Inferior parietal cortex (tissue), 1 donor: ENCODE measurements at regions not wholly inside any gene's neighbourhood (a gene's known extent, or its start where the extent isn't known, plus 50 kb on each side); places are given as distances from the start of the nearest gene placed in this dataset.
"Not testable (repeated sequence)": the region's sequence is repeated elsewhere in the genome, so short reads cannot be mapped to it uniquely, and the experiment has no call there.

ENCODE experiments used
- DNase-seq: peaks from one replicate; pipeline ENCODE4 v3.0.0-alpha.2; 2016; ENCODE audit errors: extremely low spot score

DNA sequence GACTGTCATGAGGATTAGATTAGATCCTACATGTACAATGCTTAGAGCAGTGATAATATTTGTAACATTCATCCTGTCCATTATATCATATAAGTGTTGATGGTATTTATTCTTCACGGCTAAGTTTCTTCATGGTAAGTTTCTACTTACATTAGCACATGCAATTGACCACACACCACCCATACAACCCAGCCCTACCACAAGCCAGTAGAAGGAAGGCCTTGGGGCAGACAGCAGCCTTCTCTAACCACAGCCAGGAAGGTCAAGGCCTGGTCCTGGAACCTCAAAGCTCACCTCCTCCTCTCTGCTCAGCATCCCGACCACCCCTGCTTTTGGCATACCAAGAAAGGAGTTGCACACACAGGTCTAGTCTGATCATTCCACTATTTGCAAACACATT, 245.2 kb upstream of the SDK2 start:
- no peak for DNase-seq

DNA sequence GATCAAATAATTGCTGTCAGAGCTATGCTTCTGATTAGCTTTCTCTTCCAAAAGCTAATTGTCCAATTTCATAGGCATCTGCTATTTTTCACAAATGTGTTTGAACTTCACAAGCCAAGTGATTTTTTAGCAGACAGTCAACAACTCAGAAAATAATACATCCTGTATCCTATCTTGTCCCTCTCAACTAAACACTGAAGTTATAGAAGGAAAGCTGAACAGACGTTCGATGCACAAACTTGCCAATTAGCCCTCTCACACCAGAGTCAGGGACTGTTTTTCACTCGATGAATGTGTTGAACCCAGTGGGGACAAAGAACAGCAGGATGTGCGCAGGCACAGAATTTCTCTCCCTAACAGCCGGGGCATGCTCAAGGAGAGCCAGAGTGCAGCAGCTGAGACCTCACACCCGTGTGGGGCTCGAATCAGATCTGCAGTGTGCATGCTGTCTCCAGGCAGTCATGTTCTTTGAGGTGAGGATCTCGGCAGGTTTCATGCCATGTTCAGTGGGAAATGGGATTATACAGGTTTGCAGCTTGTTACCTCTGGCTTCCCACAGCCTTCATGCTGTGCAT, 246.7 kb upstream of the SDK2 start:
- DNase-seq: no peak

- DNase-seq: no peak
These were observed 250.9 kb upstream of the SDK2 start for GRCh38 chr17:73895157-73895556.

DNA sequence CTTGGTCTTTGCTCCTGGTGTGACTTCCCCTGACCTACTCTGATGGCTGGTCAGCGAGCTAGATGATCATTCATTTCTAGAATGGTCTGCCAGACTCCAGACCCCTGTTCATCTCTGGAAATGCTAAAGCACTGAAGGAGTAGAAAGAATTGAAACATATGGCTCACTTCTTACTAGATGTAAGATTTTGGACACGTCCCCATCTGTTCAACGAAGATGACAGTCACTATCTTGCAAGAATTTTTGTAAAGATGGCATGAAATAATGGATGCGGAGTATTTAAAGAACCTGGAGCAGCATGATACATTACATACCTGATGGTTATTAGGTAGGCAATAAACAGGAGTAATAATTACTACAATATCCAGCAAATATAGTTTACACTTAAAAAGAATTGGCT, 252.7 kb upstream of the SDK2 start:
- no peak for DNase-seq

GRCh38 chr17:73899839-73900238, 255.6 kb upstream of the SDK2 start:
- no peak for DNase-seq

GRCh38 chr17:73900516-73900915, 256.3 kb upstream of the SDK2 start:
- no peak for DNase-seq

GRCh38 chr17:73901249-73901648, 257.0 kb upstream of the SDK2 start:
- no peak for DNase-seq

- no peak for DNase-seq
These were observed 257.6 kb upstream of the SDK2 start for GRCh38 chr17:73901661-73902415.

DNA sequence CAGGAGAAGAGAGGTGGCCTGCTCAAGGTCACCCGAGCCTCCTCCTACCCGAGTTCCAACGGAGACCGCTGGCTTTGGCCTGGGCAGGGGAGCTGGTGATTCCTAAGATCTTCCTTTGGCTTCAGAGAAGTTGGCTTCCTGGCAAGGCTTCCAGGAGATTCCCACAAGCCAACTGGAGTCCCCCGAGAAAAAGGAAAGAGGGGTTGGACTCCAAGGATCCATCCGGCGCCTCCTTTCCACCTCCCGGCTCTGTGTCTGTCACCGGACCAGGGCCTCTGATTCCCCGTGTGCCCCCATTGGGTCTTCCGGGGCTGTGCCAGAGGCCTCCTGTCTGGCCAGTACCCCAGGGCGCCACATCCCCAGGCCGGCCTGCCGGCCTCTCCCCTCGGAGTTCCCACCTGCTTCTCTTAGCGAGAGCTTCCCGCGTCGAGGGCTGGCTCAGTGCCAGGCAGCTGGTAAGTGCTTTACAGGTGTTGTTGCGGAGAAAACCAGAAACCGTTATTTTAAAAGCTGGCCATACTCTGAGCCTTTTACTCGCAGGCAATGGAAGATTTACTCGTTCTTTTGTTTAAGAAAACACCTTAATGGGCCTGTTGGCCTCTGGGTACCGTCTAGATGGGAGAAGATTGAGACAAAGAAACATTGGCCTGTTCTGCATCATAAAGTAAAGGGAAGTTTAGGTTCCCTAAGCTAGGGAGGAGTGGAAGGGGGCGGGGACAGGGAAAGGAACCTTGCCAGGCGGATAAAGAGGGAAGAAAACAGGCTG, 258.4 kb upstream of the SDK2 start:
- no peak for DNase-seq

- DNase-seq: no peak
These were observed 262.9 kb upstream of the SDK2 start for GRCh38 chr17:73906896-73907870.

DNA sequence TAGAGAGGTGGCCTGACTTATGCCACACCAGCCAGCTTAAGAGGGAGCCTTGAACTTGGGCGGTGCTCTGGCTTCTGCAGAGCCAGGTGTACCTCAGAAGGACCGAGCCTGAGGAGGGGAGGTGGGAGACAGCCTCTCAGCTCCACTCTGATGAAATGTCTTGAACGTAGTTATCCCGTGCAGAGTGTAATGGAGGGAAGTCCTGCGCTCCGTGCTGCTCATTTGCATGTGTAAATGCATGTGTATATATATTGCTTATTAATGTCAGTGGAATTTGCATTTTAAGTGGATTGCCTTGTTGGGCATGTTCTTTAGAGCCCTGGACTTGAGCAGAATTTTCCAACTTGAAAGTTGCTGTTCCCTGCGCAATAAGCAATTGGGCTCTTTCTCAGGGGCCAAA, 264.9 kb upstream of the SDK2 start:
- no peak for DNase-seq

- no peak for DNase-seq
These were observed 266.0 kb upstream of the SDK2 start for GRCh38 chr17:73910206-73910605.

DNA sequence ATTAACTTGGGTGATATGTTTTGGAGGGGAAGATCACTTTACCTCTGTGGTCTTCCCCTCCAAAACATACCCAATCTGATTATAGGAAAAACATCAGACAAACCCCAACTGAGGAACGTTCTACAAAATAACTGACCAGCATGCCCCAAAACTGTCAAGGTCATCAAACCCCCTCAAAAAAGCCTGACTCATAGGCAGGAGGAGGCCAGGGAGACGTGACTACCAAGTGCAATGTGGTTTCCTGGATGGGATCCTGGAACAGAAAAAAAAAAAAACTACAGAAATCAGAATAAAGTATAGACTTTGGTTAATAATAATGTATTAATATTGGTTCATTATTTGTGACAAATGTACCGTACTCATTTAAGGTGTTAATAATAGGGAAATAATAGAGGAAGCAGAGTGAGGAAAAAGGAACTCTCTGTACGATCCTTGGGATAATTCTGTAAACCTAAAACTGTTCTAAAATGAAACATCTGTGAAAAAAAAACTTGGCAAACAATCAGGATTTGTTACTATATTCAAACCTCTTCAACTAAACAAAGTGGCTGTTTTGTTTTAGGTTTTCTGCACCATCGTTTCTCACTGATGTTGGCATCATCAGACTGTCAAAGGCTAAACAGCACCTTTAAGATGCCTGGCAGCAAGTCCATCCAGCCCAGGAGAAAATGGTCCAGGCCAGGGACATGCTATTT, 266.7 kb upstream of the SDK2 start:
- DNase-seq: no peak

- no peak for DNase-seq
These were observed 267.6 kb upstream of the SDK2 start for GRCh38 chr17:73911726-73912372.

DNA sequence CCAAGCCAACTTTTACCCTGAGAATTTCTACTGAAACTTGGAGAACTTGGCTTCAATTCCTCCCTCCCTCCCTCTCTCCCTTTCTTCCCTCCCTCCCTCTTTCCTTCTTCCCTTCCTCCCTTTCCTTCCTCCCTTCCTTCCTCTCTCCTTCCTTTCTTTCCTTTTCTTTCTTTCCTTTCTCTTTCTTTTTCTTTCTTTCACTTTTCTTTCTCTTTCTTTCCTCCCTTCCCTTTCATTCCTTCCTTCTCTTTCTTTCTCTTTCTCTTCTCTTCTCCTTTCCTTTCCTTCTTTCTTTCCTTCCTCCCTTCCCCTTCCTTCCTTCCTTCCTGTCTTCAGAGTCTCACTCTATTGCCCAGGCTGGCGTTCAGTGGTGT, 268.1 kb upstream of the SDK2 start:
- no peak for DNase-seq

- no peak for DNase-seq
These were observed 270.5 kb upstream of the SDK2 start for GRCh38 chr17:73914536-73915274.

GRCh38 chr17:73919033-73919432, 274.8 kb upstream of the SDK2 start:
- DNase-seq: not testable (repeated sequence)

DNA sequence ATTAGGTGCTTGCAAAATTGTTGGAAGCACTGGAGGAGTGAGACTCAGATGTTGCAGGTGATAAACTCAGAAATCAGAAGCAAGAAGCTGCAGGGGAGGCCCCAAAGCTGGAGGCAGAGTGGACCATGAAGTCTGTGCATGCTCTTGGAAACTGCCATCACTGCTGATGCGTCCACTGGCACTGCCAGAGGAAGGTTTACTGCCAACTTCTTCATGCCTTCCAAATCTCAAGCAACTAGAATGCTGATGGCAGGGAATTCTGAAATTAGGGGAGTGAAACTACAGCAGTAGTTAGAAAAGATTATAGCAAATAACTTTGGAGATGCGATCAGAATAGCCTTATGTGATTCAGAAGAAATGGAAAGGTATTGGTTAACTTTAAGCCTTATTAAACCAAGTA, 277.1 kb upstream of the SDK2 start:
- no peak for DNase-seq

DNA sequence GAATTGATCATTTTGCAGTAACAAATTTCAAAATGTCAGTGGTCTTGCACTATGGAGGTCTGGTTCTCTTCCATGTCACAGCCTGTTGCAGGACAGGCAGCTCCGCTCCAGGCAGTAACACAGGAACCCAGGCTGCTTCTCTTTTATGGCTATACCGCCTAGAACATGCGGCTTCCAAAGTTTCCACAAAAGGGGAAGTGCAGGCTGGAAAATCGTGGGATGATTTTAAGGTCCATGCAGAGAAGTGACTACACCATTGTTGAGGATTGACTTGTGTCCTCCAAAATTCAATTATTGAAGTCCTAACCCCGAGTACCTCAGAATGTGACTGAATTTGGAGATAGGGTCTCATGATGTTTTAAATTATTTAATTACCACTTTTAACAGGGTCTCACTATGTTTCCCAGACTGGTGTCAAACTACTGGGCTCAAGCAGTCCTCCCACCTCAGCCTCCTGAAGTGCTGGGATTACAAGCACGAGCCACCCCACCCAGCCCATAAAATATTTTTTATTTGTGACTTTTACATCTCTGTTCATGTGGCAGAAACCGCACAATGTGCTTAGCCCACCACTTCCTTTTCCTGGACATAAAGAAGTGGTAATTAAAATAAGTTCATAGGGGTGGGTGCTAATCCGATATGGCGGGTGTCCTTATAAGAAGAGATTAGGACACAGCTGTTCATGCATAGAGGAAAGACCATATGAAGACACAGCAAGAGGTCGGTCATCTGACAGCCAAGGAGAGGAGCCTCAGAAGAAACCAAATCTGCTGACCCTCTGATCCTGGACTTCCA, 279.2 kb upstream of the RPL38 start:
- no peak for DNase-seq

DNA sequence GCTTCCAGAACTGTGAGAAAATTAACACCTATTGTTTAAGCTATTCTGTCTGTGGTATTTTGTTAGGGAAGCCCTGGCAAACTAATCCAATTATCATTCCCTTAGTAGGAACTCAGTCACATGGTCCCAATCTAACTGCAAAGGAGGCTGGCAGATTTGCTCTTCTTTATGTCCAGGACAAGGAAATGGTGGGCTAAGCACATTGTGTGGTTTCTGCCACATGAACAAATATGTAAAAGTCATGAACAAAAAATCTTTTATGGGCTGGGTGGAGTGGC, 278.6 kb upstream of the RPL38 start:
- DNase-seq: no peak
